ENCODE measurements at regions not wholly inside any gene's neighbourhood (a gene's known extent, or its start where the extent isn't known, plus 50 kb on each side); places are given as distances from the start of the nearest gene placed in this dataset.

DNA sequence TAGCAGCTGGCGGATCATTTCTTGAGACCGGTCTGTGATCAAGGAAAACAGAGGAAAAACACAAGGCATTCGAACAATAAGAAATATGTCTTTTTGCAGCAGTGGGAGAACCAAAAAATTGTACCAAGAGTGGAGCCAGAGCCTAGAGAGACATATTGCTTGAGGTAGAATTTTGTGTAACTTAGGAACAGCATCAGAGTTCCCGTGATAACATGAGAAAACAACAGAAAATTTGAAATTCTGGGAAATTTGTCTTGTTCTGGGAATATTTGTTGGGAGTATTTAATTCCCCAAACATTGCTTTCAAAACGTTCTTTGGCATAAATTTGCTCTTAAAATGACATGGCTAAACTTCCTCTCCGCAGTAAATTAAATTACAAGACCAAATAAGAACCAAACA is 267.5 kb downstream of the GPD2 start:
- H3K79me2 ChIP-seq (ENCODE audit: control insufficient read depth, insufficient read depth, low read length): no peaks in the 10 kb centered on the region
- WGBS (ENCODE audit: insufficient coverage, insufficient replicate concordance, low lambda C conversion rate, missing lambda C conversion rate): 13% methylated on average over 6 of the region's 6 CpGs
- DNase-seq (ENCODE audit: low read depth, low spot score) (no peak), ATAC-seq (no peak), FAIRE-seq (no peak)
- ChIA-PET SMC1A (ENCODE audit: uncharacterized antibody, unreplicated experiment) (interaction anchor here (1.5 kb wide), 1 partner anchor 9 kb away, joined by 3 read pairs; no protein-coding TSS in a partner anchor), CTCF (no interaction called here), RAD21 (ENCODE audit: unreplicated experiment) (no interaction called here), POLR2A (no interaction called here)
- TF ChIP-seq POU2F2 (IDR thresholded peaks at IDR 0.05; ENCODE audit: borderline replicate concordance, low read depth, low read length): no peak
- no peak for TF ChIP-seq RAD21 (IDR thresholded peaks at IDR 0.05; ENCODE audit: insufficient read depth, low read depth, low read length)
- no peak for TF ChIP-seq CTCF (IDR thresholded peaks at IDR 0.05 in 2 of 3, conservative IDR thresholded peaks at IDR 0.05 in 1 of 3; ENCODE audit: control insufficient read depth in 2 of 3, extremely low read depth in 1 of 3, insufficient read depth in 1 of 3, low read depth in 3 of 3, low read length in 3 of 3)
- TF ChIP-seq NFYA (IDR thresholded peaks at IDR 0.05; ENCODE audit: borderline replicate concordance, low read depth, low read length): no peak
- TF ChIP-seq ZNF274 (IDR thresholded peaks at IDR 0.05; ENCODE audit: insufficient read depth, insufficient read length): no peak
- TF ChIP-seq HDAC2 (IDR thresholded peaks at IDR 0.05): no peak
- no peak for TF ChIP-seq MYC (IDR thresholded peaks at IDR 0.05; ENCODE audit: insufficient read depth, insufficient read length, insufficient replicate concordance, low read length, severe bottlenecking)
- no peak for TF ChIP-seq SIX5 (IDR thresholded peaks at IDR 0.05; ENCODE audit: low read depth, low read length, severe bottlenecking)
- TF ChIP-seq EGR1 (IDR thresholded peaks at IDR 0.05; ENCODE audit: borderline replicate concordance in 1 of 2, low read depth in 2 of 2, low read length in 2 of 2): no peak
- no peak for TF ChIP-seq SMAD1 (IDR thresholded peaks at IDR 0.05; ENCODE audit: low read depth, partially characterized antibody)
- TF ChIP-seq, protein P1, sequence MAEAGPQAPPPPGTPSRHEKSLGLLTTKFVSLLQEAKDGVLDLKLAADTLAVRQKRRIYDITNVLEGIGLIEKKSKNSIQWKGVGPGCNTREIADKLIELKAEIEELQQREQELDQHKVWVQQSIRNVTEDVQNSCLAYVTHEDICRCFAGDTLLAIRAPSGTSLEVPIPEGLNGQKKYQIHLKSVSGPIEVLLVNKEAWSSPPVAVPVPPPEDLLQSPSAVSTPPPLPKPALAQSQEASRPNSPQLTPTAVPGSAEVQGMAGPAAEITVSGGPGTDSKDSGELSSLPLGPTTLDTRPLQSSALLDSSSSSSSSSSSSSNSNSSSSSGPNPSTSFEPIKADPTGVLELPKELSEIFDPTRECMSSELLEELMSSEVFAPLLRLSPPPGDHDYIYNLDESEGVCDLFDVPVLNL (IDR thresholded peaks at IDR 0.05; ENCODE audit: low read depth, low read length): no peak
- intact Hi-C loops (cut with micrococcal nuclease; ENCODE audit: unreplicated experiment): no loop called here
- in situ Hi-C loops (cut with MboI): no loop called here
- no peaks in the 10 kb centered on the region for H3K36me3 ChIP-seq (ENCODE audit: control insufficient read depth in 2 of 2, insufficient read depth in 2 of 2, low read length in 1 of 2)
- no peak overlapping the region for H3K9ac ChIP-seq (ENCODE audit: control insufficient read depth, insufficient read depth, low read length)
- H3K4me1 ChIP-seq (ENCODE audit: control insufficient read depth, insufficient read depth, low read length): no peaks in the 10 kb centered on the region
- H4K20me1 ChIP-seq (ENCODE audit: control insufficient read depth, insufficient read depth): no peaks in the 10 kb centered on the region
- no peaks in the 10 kb centered on the region for H3K9me3 ChIP-seq (replicated peaks; ENCODE audit: control insufficient read depth, insufficient read depth, low read length)
- no peaks in the 10 kb centered on the region; a peak in 1 of 4 replicates for H3K27me3 ChIP-seq (replicated peaks in 1 of 2; ENCODE audit: control insufficient read depth in 2 of 2, insufficient read depth in 2 of 2, low read length in 1 of 2)
- no peak overlapping the region for H3K27ac ChIP-seq (ENCODE audit: control insufficient read depth, insufficient read depth)
- H2AFZ ChIP-seq (ENCODE audit: control insufficient read depth, low read depth, low read length): no peak overlapping the region
- H3K4me3 ChIP-seq: no peak overlapping the region
- H3K4me2 ChIP-seq (ENCODE audit: control insufficient read depth, insufficient read depth): no peak overlapping the region
- no TSS peak for BruUV-seq (replicated peaks)
